Left ventricle myocardium superior (tissue), 1 donor: ENCODE measurements at regions not wholly inside any gene's neighbourhood (a gene's known extent, or its start where the extent isn't known, plus 50 kb on each side); places are given as distances from the start of the nearest gene placed in this dataset.
"Not testable (repeated sequence)": the region's sequence is repeated elsewhere in the genome, so short reads cannot be mapped to it uniquely, and the experiment has no call there.

Experiments
- ATAC-seq: fragments of 200-7000 bp; cut with Tn5 transposase; one replicate; pipeline ENCODE4 v1.9.1; 2020; ENCODE audit warnings: mild to moderate bottlenecking, moderate library complexity
- DNase-seq: peaks from one replicate; pipeline ENCODE4 v3.0.0-alpha.2; 2020
- intact Hi-C: fragments of 100-400 bp; cut with micrococcal nuclease; formaldehyde crosslinking; loops from one replicate; pipeline ENCODE4 v1.11.0; 2022
- donor health status: DM: no; HTN: yes; CAD: no; lungs with severe emphysema.

DNA sequence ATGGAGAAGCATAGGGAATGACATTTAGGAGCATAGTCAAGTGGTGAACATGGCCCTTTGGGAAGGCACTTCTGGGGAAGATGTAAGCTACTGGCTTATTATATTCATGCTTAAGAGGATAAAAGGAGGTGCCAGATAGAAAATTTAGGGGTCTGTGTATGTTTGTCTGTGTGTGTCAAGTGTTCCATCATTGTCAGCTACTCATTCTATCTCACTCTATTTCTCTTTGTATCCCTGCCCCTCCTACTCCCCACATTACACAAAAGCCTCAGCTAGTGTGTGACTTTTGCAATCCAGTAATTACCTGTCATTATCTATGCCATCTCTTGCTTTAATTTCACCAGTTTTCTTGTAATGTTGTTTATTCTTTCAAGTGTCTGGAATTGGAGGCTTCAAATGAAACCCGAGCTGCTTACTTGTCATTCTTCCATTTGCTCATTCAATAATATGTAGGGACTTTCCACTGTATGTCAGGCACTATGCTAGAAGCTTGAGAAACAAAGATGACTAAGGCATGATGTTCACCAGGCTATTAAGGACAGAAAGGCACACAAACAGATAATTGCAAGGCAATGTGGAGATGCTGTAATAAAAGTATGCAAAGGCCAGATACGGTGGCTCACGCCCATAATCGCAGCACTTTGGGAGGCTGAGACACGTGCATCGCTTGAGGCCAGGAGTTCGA lies 229.8 kb upstream of the TEX13C start:
- DNase-seq (no peak), ATAC-seq (no peak)
- intact Hi-C loops = no loop called here

DNA sequence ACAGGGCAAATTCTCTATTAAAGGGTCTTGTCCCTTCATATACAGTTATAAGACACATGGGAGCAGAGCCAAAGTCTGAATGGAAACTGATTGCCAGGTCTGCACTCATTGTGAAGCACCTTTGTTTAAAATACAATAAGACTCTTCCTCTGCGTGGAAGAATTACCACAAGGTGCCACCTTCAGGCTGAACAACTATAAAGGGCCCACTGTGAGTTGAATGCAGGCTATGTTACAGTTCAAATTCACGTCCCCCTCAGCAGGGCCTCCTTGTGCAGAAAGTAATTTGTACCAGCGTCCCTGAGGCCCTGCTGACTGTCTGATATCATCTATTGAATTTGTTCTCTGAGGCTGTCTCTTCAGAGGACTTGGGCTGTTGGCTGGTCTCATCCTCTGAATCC lies 225.8 kb upstream of the TEX13C start:
- ATAC-seq = no peak
- intact Hi-C loops = no loop called here
- DNase-seq = no peak

DNA sequence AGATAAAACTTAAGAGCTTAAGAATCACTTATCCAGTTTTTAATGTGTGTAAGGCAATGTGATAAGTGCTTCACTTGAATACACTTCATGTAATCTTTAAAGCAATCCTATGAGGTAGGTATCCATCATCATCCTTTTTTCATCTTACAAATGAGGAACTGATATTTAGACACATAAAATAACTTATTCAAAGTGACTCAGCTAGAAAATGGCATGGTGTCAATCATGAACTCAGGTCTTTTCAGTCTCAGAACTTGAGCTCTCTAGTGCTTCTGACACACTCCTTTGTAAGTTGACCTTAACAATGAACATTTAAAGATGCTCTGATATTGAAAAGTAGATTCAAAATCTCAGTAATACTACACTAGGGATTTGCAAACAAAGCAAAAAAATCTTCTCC lies 224.8 kb upstream of the TEX13C start:
- intact Hi-C loops = no loop called here
- no peak for ATAC-seq
- no peak for DNase-seq

DNA sequence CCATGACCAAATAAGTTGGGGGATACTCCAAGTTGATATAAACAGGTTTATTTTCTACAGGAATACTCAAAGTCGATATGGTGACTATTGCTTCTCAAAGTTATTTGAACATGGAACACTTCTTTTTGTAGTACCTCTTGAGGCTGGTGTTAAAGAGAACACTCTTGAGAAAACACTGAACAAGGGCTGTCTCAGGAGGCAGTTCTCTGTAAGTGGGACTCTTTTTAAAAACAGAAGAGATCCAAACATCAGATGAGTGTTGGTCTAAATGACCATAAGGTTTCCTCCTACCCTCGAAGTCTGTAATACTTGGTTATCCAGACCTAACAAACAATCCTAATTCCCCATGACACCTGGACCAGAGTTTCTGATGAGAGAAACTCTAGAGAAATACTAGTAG lies 223.2 kb upstream of the TEX13C start:
- intact Hi-C loops = no loop called here
- ATAC-seq (no peak), DNase-seq (no peak)

DNA sequence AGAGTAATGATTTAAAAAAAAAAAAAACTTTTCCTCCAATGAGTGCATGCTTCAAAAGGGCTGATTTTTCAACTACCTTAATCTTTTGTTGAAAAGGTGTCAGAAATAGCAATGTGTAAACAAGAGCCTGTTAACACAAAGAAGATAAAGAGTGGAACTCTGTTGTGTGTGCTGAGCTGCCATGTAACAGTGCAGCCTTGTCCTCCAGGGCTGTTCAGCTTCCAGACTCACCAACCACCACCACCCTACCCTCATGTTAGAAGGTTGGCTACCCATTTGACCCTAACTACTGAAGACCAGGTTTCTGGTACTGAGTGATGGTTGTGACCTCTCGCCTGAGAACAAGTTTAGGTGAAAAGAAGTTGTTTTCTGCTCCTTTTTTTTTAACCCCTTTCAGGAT lies 222.8 kb upstream of the TEX13C start:
- no peak for ATAC-seq
- no peak for DNase-seq
- intact Hi-C loops = no loop called here

DNA sequence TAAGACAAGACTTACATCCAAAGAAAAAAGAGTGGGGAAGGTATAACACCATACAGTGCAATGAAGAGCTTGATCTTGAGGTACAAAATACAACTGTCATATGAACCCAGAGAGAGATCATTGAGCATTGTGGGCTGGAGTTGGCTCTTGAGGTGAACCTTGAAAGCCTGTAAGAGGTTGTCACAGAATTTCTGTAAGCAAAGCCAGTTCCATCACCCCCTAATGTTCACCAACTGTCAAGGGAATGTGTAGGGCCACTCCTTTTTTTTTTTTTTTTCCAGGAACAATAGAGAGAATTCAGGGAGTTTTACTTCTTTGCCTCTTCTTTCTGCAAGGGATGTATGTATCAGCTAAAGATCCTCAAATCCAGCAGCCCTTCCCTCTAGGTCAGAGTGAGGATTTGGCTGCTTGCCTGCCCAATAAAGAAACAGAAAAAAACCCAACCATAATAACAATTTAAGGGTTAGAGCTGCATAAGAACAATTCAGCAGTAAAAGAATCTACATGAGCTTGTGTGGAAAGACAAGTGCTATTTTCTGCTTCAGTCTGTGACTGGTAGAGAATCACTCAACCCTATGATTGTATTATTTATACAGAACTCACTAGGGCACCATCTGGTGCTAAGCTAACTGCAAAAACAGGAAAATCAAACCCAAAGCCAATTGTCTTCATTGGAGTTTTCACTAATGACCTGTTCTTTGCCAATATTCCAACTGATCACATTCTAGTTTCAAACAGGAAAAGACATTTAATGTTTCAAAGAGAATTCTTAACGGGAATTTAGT lies 217.5 kb upstream of the TEX13C start:
- DNase-seq = no peak
- ATAC-seq = no peak
- intact Hi-C loops = no loop called here

DNA sequence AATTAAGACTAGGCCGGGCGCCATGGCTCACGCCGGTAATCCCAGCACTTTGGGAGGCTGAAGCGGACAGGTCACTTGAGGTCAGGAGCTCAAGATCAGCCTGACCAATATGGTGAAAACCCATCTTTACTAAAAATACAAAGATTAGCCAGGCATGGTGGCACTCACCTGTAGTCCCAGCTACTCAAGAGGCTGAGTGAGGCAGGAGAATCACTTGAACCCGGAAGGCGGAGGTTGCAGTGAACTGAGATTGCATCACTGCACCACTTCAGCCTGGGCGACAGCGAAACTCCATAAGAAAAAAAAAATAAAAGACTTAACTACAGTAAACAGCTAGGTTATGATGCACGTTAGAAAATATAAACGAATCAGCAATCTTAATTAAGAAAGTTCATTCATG lies 216.0 kb upstream of the TEX13C start:
- intact Hi-C loops = no loop called here
- DNase-seq = no peak
- no peak for ATAC-seq

DNA sequence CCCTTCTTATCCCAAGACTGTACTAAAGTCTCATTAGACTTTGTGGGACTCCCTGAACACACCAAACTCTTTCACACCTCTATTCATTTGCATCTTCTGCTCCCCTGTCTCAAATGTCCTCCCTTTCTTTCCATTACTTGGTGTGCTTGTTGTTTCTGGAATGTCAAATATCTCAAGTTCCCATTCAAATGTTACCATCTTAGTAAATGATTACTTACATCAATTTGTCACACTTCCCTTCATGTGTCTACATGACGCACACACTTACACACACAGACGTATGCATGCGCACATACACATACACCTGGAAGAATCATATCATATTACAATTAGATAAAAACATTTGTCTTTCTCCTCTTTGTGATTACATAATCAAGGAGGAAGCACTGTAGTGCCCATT lies 210.8 kb upstream of the TEX13C start:
- intact Hi-C loops = no loop called here
- no peak for ATAC-seq
- no peak for DNase-seq

DNA sequence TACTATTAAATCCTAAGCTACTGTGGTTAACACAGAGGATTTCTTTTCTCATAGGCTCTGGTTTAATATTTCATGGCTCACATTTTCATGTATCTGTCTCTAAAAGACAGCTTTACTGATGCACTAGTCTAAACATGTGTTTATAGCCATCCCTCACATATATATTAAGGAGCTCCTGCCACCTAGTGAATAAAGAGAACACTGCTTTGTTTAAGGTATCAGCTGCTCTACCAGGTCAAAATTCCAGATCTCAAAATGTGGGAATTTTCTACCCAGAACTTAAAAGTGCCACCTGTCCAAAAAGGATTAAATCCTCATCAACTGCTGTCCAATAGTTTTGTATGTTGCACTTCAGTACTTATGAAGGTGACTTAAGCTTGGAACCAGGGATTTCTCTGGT lies 188.5 kb upstream of the TEX13C start:
- intact Hi-C loops = no loop called here
- no peak for ATAC-seq
- no peak for DNase-seq

DNA sequence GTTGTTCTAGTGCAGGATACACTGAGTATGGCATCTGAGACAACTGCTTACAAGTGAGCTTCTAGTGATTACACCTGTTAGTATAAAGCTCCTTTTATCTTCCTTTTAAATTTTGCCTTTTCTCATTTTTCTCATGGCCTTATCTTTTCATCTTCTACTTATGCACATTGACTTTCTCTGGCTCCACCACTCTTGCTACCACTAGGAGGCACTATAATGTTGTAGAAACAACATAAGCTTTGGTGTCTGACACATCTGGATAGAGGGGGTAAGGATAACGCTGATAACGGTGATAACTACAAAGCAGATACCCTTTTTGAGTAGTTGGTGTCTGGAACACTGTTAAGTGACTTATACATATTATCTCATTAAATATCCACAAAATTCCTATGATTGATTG lies 187.4 kb upstream of the TEX13C start:
- intact Hi-C loops = no loop called here
- no peak for ATAC-seq
- no peak for DNase-seq

DNA sequence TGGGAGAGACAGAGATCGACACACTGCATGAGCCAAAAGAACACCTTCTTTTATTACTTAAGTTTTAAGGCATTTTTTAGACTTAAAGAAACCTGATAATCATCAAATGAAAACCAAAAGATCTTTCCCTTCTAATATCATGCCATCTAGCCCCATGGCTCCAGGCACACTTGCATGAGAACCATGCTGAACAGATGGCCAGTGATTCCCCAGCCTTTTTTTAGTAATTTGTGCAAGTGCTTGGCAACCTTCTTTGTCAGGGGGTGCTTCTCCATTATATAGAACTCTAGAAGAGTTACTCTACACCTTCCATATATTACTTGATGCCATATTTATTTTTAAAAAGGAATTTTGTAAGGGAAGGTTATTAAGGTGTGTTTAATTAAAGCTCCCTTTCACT lies 182.2 kb upstream of the TEX13C start:
- ATAC-seq (no peak), DNase-seq (no peak)
- intact Hi-C loops = no loop called here

DNA sequence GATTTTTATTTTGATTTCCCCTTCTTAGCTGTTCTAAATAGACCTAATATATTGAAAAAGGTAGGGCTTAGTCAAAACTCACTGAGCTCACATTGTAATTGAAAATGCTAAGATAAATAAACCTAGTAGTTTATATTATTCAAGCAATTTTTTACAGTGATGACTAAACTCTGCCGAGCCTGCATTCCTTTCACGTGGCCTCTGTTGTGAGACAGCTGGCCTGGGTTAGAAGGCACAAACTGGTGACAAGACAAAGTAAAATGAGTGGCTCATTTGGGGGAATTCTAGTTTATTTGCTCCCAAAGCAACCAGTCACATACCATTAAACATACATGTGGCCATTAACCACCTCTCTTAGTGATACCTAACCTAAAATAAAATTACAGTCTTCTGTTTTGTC lies 169.4 kb upstream of the TEX13C start:
- no peak for ATAC-seq
- DNase-seq = no peak
- intact Hi-C loops = no loop called here

DNA sequence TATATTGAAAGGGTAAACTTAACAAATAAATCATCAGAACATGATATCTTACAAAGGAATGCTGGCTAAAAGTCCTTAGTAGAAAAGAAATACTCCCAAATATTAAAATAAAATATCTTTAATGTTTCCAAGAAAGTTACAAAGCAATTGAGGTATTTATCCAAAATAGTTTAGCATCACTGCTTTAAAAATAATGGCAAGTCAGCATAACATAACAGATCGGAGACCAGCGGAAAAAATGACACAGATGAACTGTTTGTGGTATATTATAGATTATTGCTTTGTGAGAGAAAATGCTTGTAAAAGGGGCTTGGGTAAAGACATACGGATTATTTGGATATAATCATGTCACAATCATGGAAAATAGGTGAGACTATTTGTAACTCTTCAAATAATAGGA lies 168.5 kb upstream of the TEX13C start:
- ATAC-seq (no peak), DNase-seq (no peak)
- intact Hi-C loops = no loop called here

DNA sequence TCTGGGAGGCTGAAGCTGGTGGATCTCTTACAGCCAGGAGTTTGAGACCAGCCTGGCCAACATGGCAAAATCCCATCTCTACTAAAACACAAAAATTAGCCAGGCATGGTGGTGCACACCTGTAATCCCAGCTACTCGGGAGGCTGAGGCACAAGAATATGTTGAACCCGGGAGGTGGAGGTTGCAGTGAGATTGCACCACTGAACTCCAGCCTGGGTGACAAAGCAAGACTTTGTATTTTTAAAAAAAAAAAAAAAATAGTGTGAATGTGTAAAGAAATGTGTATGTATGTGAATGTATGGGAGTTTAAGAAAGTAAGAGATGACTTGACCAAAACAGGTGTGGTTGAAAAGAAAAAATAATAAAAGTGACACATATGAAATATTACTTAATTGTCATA lies 167.7 kb upstream of the TEX13C start:
- intact Hi-C loops = no loop called here
- ATAC-seq = no peak

DNA sequence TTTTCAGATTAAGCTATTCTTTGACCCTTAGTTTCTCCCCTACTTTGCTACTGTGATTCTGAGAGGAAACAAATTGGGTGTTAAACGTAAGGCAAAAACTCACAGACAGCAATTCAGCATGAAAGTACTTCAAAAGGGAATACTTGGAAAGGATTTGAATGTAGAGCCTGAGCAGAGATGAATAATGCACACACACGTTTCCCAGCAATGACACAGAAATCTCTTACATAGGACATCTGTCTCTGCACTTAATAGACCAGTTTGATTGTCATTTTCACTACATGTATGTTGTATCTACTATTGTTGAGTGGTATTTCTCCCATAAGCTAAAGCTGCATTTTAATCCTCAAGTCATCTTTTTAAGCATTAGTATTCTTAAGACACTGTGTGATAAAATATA lies 166.1 kb upstream of the TEX13C start:
- no peak for ATAC-seq
- intact Hi-C loops = no loop called here
- DNase-seq = no peak

More for the DNA sequence above, 167.7 kb upstream of the TEX13C start:
- no peak for DNase-seq

DNA sequence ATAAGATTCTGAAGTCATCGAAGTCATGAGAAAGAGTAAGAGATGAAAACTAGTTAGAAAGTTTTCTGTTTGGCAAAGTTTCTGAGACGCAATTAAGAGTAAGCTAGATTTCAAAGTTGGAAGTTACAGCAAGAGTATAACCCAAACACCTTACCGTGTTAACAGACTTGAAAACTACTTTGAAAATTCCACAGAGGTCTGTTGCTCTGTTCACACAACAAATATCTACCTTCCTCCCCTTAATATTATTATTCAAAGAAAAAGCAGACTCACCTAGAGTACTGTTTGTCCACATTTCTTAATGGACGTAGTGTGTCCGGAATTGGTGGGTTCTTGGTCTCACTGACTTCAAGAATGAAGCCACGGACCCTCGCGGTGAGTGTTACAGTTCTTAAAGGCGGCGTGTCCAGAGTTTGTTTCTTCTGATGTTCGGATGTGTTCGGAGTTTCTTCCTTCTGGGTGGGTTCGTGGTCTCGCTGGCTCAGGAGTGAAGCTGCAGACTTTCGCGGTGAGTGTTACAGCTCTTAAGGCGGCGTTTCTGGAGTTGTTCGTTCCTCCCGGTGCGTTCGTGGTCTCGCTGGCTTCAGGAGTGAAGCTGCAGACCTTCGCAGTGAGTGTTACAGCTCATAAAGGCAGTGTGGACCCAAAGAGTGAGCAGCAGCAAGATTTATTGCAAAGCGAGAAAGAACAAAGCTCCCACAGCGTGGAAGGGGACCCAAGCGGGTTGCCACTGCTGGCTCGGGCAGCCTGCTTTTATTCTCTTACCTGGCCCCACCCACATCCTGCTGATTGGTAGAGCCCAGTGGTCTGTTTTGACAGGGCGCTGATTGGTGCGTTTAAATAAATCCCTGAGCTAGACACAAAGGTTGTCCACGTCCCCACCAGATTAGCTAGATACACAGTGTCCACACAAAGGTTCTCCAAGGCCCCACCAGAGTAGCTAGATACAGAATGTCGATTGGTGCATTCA lies 165.1 kb upstream of the TEX13C start:
- intact Hi-C loops, DNase-seq, ATAC-seq: not testable (repeated sequence)

DNA sequence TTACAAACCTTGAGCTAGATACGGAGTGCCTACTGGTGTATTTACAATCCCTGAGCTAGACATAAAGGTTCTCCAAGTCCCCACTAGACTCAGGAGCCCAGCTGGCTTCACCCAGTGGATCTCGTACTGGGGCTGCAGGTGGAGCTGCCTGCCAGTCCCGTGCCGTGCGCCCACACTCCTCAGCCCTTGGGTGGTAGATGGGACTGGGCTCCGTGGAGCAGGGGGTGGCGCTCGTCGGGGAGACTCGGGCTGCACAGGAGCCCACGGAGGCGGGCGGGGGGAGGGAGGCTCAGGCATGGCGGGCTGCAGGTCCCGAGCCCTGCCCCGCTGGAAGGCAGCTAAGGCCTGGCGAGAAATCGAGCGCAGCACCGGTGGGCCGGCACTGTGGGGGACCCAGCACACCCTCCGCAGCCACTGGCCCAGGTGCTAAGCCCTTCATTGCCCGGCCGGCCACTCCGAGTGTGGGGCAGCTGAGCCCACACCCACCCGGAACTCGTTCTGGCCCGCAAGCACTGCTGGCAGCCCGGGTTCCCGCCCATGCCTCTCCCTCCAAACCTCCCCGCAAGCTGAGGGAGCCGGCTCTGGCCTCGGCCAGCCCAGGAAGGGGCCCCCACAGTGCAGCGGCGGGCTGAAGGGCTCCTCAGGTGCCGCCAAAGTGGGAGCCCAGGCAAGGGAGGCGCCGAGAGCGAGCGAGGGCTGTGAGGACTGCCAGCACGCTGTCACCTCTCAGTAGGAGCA lies 164.2 kb upstream of the TEX13C start:
- intact Hi-C loops, ATAC-seq, DNase-seq: not testable (repeated sequence)

DNA sequence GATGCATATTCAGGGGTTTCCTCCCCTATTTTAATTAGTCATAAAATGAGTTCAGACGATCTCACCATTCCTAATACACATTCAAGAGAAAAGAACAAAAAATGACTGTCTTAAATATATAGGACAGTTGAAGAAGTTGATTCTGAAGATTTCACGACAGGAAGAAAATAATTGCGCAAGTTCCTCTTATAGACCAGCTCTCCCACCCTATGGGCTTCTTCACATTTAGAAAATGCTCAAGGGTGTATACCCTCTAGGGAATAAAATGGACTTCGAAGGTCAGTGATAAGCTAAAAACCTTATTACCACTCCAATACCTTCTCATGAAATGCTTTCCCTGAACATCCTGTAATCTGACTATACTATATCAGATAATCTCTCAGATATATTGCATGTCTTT lies 149.2 kb upstream of the TEX13C start:
- no peak for DNase-seq
- intact Hi-C loops = no loop called here
- ATAC-seq = no peak

DNA sequence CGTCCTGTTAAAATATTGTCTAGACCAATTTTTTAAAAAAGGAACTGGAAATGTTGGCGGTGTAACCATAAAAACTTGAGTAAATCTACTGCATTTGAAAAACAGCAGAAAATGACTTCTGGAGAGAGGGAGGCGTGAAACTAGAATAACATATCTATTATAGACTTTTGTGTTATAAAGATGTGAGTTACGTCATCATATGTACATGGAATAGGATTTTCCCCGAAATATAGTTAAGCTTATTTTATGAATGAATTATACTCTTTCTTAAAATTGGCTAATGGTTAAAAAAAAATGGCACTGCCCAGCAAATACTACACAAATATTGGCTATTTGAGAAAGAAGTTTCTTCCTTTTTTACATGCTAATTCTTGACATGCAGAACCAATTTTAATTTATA lies 147.1 kb upstream of the TEX13C start:
- ATAC-seq (no peak), DNase-seq (no peak)
- intact Hi-C loops = no loop called here
